ENCODE measurements at regions not wholly inside any gene's neighbourhood (a gene's known extent, or its start where the extent isn't known, plus 50 kb on each side); places are given as distances from the start of the nearest gene placed in this dataset.

DNA sequence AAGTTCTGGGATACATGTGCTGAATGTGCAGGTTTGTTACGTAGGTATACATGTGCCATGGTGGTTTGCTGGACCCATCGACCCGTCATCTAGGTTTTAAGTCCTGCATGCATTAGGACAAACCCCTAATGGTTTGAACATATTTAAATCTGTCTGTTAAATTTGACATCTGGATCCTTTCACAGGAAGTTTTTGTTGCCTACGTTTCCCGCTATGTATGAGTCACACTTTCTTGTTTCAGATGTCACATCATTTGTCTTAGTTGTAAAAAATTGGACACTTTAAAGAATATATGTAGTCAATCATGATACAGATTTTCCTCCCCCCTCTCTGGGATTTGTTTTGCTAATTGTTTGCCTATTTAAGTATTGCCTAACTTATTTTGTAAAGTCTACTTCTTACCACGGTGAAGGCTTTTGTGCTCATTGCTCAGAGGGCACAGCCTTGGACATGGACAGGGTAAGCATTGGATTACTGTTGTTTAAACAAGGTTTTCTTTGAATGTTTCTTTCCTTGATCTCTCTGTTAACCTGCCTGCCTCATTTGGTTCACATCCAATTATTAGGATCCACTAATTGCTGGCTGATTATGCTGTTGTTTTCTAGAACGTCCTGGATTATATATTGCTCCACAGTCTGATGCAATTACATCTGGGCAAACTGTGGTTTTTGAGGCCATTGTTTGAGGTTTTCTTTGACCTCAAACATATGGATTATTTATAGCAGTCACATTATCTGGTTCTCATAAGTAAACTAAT, 1441.4 kb downstream of the AACS start:
- Mint-ChIP-seq H3K4me3 (no peak overlapping the region), H3K36me3 (peaks cover 67% of the 10 kb centered on the region), H3K27me3 (ENCODE audit: low read depth) (peaks cover 5% of the 10 kb centered on the region; the same call in 1 of the 2 replicates), H3K27ac (no peak overlapping the region), H3K4me1 (no peaks in the 10 kb centered on the region), H3K9me3 (peaks cover 81% of the 10 kb centered on the region)
- TF ChIP-seq ZNF425 (CRISPR knock-in tag; conservative IDR thresholded peaks at IDR 0.05) (no peak), ZNF416 (CRISPR knock-in tag; IDR thresholded peaks at IDR 0.05) (no peak), CREB1 (CRISPR knock-in tag; IDR thresholded peaks at IDR 0.05) (no peak), FOXP1 (CRISPR knock-in tag; IDR thresholded peaks at IDR 0.05; ENCODE audit: borderline replicate concordance) (no peak), TEAD1 (CRISPR knock-in tag; IDR thresholded peaks at IDR 0.05) (no peak), ATF6 (CRISPR knock-in tag; IDR thresholded peaks at IDR 0.05) (no peak), ZNF317 (CRISPR knock-in tag; IDR thresholded peaks at IDR 0.05; ENCODE audit: borderline replicate concordance, low read depth) (no peak), MYBL2 (CRISPR knock-in tag; IDR thresholded peaks at IDR 0.05) (no peak), PRRX2 (CRISPR knock-in tag; IDR thresholded peaks at IDR 0.05) (no peak), STAT6 (CRISPR knock-in tag; conservative IDR thresholded peaks at IDR 0.05; ENCODE audit: low read depth) (no peak), ZNF671 (CRISPR knock-in tag; IDR thresholded peaks at IDR 0.05) (no peak)
- TF ChIP-seq, protein P1, sequence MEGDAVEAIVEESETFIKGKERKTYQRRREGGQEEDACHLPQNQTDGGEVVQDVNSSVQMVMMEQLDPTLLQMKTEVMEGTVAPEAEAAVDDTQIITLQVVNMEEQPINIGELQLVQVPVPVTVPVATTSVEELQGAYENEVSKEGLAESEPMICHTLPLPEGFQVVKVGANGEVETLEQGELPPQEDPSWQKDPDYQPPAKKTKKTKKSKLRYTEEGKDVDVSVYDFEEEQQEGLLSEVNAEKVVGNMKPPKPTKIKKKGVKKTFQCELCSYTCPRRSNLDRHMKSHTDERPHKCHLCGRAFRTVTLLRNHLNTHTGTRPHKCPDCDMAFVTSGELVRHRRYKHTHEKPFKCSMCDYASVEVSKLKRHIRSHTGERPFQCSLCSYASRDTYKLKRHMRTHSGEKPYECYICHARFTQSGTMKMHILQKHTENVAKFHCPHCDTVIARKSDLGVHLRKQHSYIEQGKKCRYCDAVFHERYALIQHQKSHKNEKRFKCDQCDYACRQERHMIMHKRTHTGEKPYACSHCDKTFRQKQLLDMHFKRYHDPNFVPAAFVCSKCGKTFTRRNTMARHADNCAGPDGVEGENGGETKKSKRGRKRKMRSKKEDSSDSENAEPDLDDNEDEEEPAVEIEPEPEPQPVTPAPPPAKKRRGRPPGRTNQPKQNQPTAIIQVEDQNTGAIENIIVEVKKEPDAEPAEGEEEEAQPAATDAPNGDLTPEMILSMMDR (IDR thresholded peaks at IDR 0.05) = no peak
- DNase-seq (ENCODE audit: low spot score) = no peak
- CTCF ChIA-PET = no interaction called here
- ATAC-seq = no peak
- POLR2A ChIA-PET = no interaction called here

DNA sequence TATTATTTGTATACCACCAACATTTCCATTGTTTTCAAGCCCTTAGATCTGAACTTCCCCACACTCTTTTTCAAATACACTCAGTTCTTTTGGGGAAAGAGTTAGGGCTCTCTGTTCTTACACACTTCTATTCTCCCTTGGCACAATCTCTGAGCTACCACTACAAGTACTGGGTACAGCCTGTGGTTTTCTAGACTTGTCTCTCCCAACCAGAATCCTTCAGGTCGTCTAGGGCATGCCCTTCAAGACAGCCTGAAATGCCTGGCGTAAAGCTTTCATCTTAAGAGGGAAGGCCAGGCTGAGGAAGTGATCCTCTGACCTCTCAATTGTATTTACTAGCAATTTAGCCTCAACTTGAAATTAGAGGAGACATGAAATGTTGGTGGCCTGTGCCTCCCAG, 1442.0 kb downstream of the AACS start:
- CTCF ChIA-PET = no interaction called here
- H3K27me3 Mint-ChIP-seq (ENCODE audit: low read depth) = peaks cover 4% of the 10 kb centered on the region; the same call in 1 of the 2 replicates
- no peak for DNase-seq (ENCODE audit: low spot score)
- POLR2A ChIA-PET = no interaction called here
- no peak overlapping the region for H3K4me3 Mint-ChIP-seq
- no peak overlapping the region for H3K27ac Mint-ChIP-seq
- H3K36me3 Mint-ChIP-seq = peaks cover 66% of the 10 kb centered on the region
- H3K4me1 Mint-ChIP-seq = no peaks in the 10 kb centered on the region
- H3K9me3 Mint-ChIP-seq = peaks cover 81% of the 10 kb centered on the region
- ATAC-seq = no peak
- TF ChIP-seq ZNF138 (CRISPR knock-in tag; conservative IDR thresholded peaks at IDR 0.05) (no peak), EMX1 (CRISPR knock-in tag; IDR thresholded peaks at IDR 0.05) (no peak), GABPB1 (CRISPR knock-in tag; IDR thresholded peaks at IDR 0.05) (no peak), JAZF1 (CRISPR knock-in tag; IDR thresholded peaks at IDR 0.05) (no peak), SOX15 (CRISPR knock-in tag; IDR thresholded peaks at IDR 0.05) (no peak), GRHL2 (CRISPR knock-in tag; IDR thresholded peaks at IDR 0.05; ENCODE audit: insufficient replicate concordance, severe bottlenecking) (no peak), ZNF423 (CRISPR knock-in tag; IDR thresholded peaks at IDR 0.05) (no peak), SP1 (CRISPR knock-in tag; conservative IDR thresholded peaks at IDR 0.05) (no peak), ATF6 (CRISPR knock-in tag; IDR thresholded peaks at IDR 0.05) (no peak), SMAD4 (CRISPR knock-in tag; IDR thresholded peaks at IDR 0.05) (no peak), MLX (CRISPR knock-in tag; IDR thresholded peaks at IDR 0.05) (no peak)
- TF ChIP-seq, protein P2, sequence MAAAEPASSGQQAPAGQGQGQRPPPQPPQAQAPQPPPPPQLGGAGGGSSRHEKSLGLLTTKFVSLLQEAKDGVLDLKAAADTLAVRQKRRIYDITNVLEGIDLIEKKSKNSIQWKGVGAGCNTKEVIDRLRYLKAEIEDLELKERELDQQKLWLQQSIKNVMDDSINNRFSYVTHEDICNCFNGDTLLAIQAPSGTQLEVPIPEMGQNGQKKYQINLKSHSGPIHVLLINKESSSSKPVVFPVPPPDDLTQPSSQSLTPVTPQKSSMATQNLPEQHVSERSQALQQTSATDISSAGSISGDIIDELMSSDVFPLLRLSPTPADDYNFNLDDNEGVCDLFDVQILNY (CRISPR knock-in tag; IDR thresholded peaks at IDR 0.05) = no peak
